Astrocyte (in vitro differentiated cells and primary cell): ENCODE measurements at regions not wholly inside any gene's neighbourhood (a gene's known extent, or its start where the extent isn't known, plus 50 kb on each side); places are given as distances from the start of the nearest gene placed in this dataset.

Source experiments
- EZH2 ChIP-seq: IDR thresholded peaks from 2 replicates; pipeline ENCODE4 v1.6.1; 2012; ENCODE audit warnings: mild to moderate bottlenecking, low read length, inconsistent platforms; ENCODE audit not compliant: insufficient read depth
- TF ChIP-seq, protein P1 (sequence below): IDR thresholded peaks from 2 replicates; pipeline ENCODE4 v1.5.1; 2011; ENCODE audit warnings: low read depth, mild to moderate bottlenecking, inconsistent platforms, low read length, moderate library complexity; ENCODE audit not compliant: insufficient read depth

GRCh38 chr4:18421519-18421918 lies 400.0 kb upstream of the LCORL start:
- TF ChIP-seq, protein P1, sequence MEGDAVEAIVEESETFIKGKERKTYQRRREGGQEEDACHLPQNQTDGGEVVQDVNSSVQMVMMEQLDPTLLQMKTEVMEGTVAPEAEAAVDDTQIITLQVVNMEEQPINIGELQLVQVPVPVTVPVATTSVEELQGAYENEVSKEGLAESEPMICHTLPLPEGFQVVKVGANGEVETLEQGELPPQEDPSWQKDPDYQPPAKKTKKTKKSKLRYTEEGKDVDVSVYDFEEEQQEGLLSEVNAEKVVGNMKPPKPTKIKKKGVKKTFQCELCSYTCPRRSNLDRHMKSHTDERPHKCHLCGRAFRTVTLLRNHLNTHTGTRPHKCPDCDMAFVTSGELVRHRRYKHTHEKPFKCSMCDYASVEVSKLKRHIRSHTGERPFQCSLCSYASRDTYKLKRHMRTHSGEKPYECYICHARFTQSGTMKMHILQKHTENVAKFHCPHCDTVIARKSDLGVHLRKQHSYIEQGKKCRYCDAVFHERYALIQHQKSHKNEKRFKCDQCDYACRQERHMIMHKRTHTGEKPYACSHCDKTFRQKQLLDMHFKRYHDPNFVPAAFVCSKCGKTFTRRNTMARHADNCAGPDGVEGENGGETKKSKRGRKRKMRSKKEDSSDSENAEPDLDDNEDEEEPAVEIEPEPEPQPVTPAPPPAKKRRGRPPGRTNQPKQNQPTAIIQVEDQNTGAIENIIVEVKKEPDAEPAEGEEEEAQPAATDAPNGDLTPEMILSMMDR, result no peak
- no peak for TF ChIP-seq EZH2
